ENCODE measurements at regions not wholly inside any gene's neighbourhood (a gene's known extent, or its start where the extent isn't known, plus 50 kb on each side); places are given as distances from the start of the nearest gene placed in this dataset.

- ATAC-seq (replicated peaks; ENCODE audit: extremely low read depth, poor library complexity, severe bottlenecking) (no peak), DNase-seq (ENCODE audit: low spot score in 2 of 2) (no peak)
- Mint-ChIP-seq H3K4me1 (no peaks in the 10 kb centered on the region), H3K36me3 (ENCODE audit: insufficient read depth) (no peaks in the 10 kb centered on the region), H3K9me3 (peaks cover 20% of the 10 kb centered on the region), H3K27me3 (no peaks in the 10 kb centered on the region), H3K27ac (ENCODE audit: low read depth) (no peak overlapping the region), H3K4me3 (no peak overlapping the region)
Measured at GRCh38 chr6:113182370-113183141, 674.6 kb upstream of the MARCKS start.

GRCh38 chr6:113184291-113184690 is 672.9 kb upstream of the MARCKS start:
- Mint-ChIP-seq H3K4me1 (no peaks in the 10 kb centered on the region), H3K9me3 (peaks cover 22% of the 10 kb centered on the region), H3K27ac (ENCODE audit: low read depth) (no peak overlapping the region), H3K36me3 (ENCODE audit: insufficient read depth) (no peaks in the 10 kb centered on the region), H3K4me3 (no peak overlapping the region), H3K27me3 (no peaks in the 10 kb centered on the region)
- ATAC-seq (replicated peaks; ENCODE audit: extremely low read depth, poor library complexity, severe bottlenecking) (no peak), DNase-seq (ENCODE audit: low spot score in 2 of 2) (no peak)

GRCh38 chr6:113184736-113185135 is 672.4 kb upstream of the MARCKS start:
- peaks cover 25% of the 10 kb centered on the region for H3K9me3 Mint-ChIP-seq
- no peak overlapping the region for H3K27ac Mint-ChIP-seq (ENCODE audit: low read depth)
- DNase-seq (ENCODE audit: low spot score in 2 of 2) = no peak
- no peaks in the 10 kb centered on the region for H3K36me3 Mint-ChIP-seq (ENCODE audit: insufficient read depth)
- no peaks in the 10 kb centered on the region for H3K27me3 Mint-ChIP-seq
- no peak for ATAC-seq (replicated peaks; ENCODE audit: extremely low read depth, poor library complexity, severe bottlenecking)
- no peak overlapping the region for H3K4me3 Mint-ChIP-seq
- H3K4me1 Mint-ChIP-seq = no peaks in the 10 kb centered on the region

- Mint-ChIP-seq H3K4me1 (no peaks in the 10 kb centered on the region), H3K4me3 (no peak overlapping the region), H3K27ac (ENCODE audit: low read depth) (no peak overlapping the region), H3K36me3 (ENCODE audit: insufficient read depth) (no peaks in the 10 kb centered on the region), H3K27me3 (no peaks in the 10 kb centered on the region), H3K9me3 (peaks cover 21% of the 10 kb centered on the region)
- no peak for DNase-seq (ENCODE audit: low spot score in 2 of 2)
- ATAC-seq (replicated peaks; ENCODE audit: extremely low read depth, poor library complexity, severe bottlenecking) = no peak
Measured at GRCh38 chr6:113185299-113185698, 671.8 kb upstream of the MARCKS start.

GRCh38 chr6:113187661-113188060 is 669.5 kb upstream of the MARCKS start:
- H3K27ac Mint-ChIP-seq (ENCODE audit: low read depth) = no peak overlapping the region
- no peaks in the 10 kb centered on the region for H3K4me1 Mint-ChIP-seq
- ATAC-seq (replicated peaks; ENCODE audit: extremely low read depth, poor library complexity, severe bottlenecking) (no peak), DNase-seq (ENCODE audit: low spot score in 2 of 2) (no peak)
- no peak overlapping the region for H3K4me3 Mint-ChIP-seq
- H3K36me3 Mint-ChIP-seq (ENCODE audit: insufficient read depth) = no peaks in the 10 kb centered on the region
- H3K27me3 Mint-ChIP-seq = no peaks in the 10 kb centered on the region
- H3K9me3 Mint-ChIP-seq = peaks cover 20% of the 10 kb centered on the region

GRCh38 chr6:113188962-113189361 is 668.2 kb upstream of the MARCKS start:
- Mint-ChIP-seq H3K27me3 (no peaks in the 10 kb centered on the region), H3K4me1 (no peaks in the 10 kb centered on the region), H3K36me3 (ENCODE audit: insufficient read depth) (no peaks in the 10 kb centered on the region), H3K4me3 (no peak overlapping the region), H3K9me3 (peaks cover 20% of the 10 kb centered on the region), H3K27ac (ENCODE audit: low read depth) (no peak overlapping the region)
- no peak for ATAC-seq (replicated peaks; ENCODE audit: extremely low read depth, poor library complexity, severe bottlenecking)
- DNase-seq (ENCODE audit: low spot score in 2 of 2) = no peak

GRCh38 chr6:113190170-113190569 is 667.0 kb upstream of the MARCKS start:
- H3K36me3 Mint-ChIP-seq (ENCODE audit: insufficient read depth) = no peaks in the 10 kb centered on the region
- H3K9me3 Mint-ChIP-seq = peaks cover 17% of the 10 kb centered on the region
- DNase-seq (ENCODE audit: low spot score in 2 of 2) = no peak
- no peak overlapping the region for H3K4me3 Mint-ChIP-seq
- no peaks in the 10 kb centered on the region for H3K4me1 Mint-ChIP-seq
- H3K27me3 Mint-ChIP-seq = no peaks in the 10 kb centered on the region
- no peak overlapping the region for H3K27ac Mint-ChIP-seq (ENCODE audit: low read depth)
- ATAC-seq (replicated peaks; ENCODE audit: extremely low read depth, poor library complexity, severe bottlenecking) = no peak

- ATAC-seq (replicated peaks; ENCODE audit: extremely low read depth, poor library complexity, severe bottlenecking) = no peak
- Mint-ChIP-seq H3K4me3 (no peak overlapping the region), H3K36me3 (ENCODE audit: insufficient read depth) (no peaks in the 10 kb centered on the region), H3K27ac (ENCODE audit: low read depth) (no peak overlapping the region), H3K9me3 (peaks cover 17% of the 10 kb centered on the region), H3K4me1 (no peaks in the 10 kb centered on the region), H3K27me3 (no peaks in the 10 kb centered on the region)
- DNase-seq (ENCODE audit: low spot score in 2 of 2) = no peak
Measured at GRCh38 chr6:113194090-113194489, 663.1 kb upstream of the MARCKS start.

GRCh38 chr6:113202852-113203714 is 654.1 kb upstream of the MARCKS start:
- Mint-ChIP-seq H3K27ac (ENCODE audit: low read depth) (no peak overlapping the region), H3K4me1 (no peaks in the 10 kb centered on the region), H3K27me3 (no peaks in the 10 kb centered on the region), H3K9me3 (peaks cover 29% of the 10 kb centered on the region), H3K36me3 (ENCODE audit: insufficient read depth) (no peaks in the 10 kb centered on the region), H3K4me3 (no peak overlapping the region)
- ATAC-seq (replicated peaks; ENCODE audit: extremely low read depth, poor library complexity, severe bottlenecking) = no peak
- DNase-seq (ENCODE audit: low spot score in 2 of 2) = no peak

GRCh38 chr6:113203715-113204110 is 653.4 kb upstream of the MARCKS start:
- DNase-seq (ENCODE audit: low spot score in 2 of 2) (no peak), ATAC-seq (replicated peaks; ENCODE audit: extremely low read depth, poor library complexity, severe bottlenecking) (no peak)
- H3K9me3 Mint-ChIP-seq = peaks cover 30% of the 10 kb centered on the region
- H3K36me3 Mint-ChIP-seq (ENCODE audit: insufficient read depth) = no peaks in the 10 kb centered on the region
- no peak overlapping the region for H3K4me3 Mint-ChIP-seq
- H3K27me3 Mint-ChIP-seq = no peaks in the 10 kb centered on the region
- H3K4me1 Mint-ChIP-seq = no peaks in the 10 kb centered on the region
- no peak overlapping the region for H3K27ac Mint-ChIP-seq (ENCODE audit: low read depth)

- Mint-ChIP-seq H3K36me3 (ENCODE audit: insufficient read depth) (no peaks in the 10 kb centered on the region), H3K9me3 (peaks cover 25% of the 10 kb centered on the region), H3K27me3 (no peaks in the 10 kb centered on the region), H3K4me1 (no peaks in the 10 kb centered on the region), H3K4me3 (no peak overlapping the region), H3K27ac (ENCODE audit: low read depth) (no peak overlapping the region)
- DNase-seq (ENCODE audit: low spot score in 2 of 2) = no peak
- no peak for ATAC-seq (replicated peaks; ENCODE audit: extremely low read depth, poor library complexity, severe bottlenecking)
Measured at GRCh38 chr6:113205553-113205952, 651.6 kb upstream of the MARCKS start.

- H3K4me3 Mint-ChIP-seq = no peak overlapping the region
- no peak for ATAC-seq (replicated peaks; ENCODE audit: extremely low read depth, poor library complexity, severe bottlenecking)
- H3K36me3 Mint-ChIP-seq (ENCODE audit: insufficient read depth) = no peaks in the 10 kb centered on the region
- H3K9me3 Mint-ChIP-seq = peaks cover 19% of the 10 kb centered on the region
- H3K27me3 Mint-ChIP-seq = no peaks in the 10 kb centered on the region
- no peaks in the 10 kb centered on the region for H3K4me1 Mint-ChIP-seq
- no peak overlapping the region for H3K27ac Mint-ChIP-seq (ENCODE audit: low read depth)
- no peak for DNase-seq (ENCODE audit: low spot score in 2 of 2)
Measured at GRCh38 chr6:113208726-113209125, 648.4 kb upstream of the MARCKS start.

- no peaks in the 10 kb centered on the region for H3K36me3 Mint-ChIP-seq (ENCODE audit: insufficient read depth)
- H3K27ac Mint-ChIP-seq (ENCODE audit: low read depth) = no peak overlapping the region
- no peak for ATAC-seq (replicated peaks; ENCODE audit: extremely low read depth, poor library complexity, severe bottlenecking)
- DNase-seq (ENCODE audit: low spot score in 2 of 2) = no peak
- no peaks in the 10 kb centered on the region for H3K27me3 Mint-ChIP-seq
- peaks cover 18% of the 10 kb centered on the region for H3K9me3 Mint-ChIP-seq
- no peaks in the 10 kb centered on the region for H3K4me1 Mint-ChIP-seq
- no peak overlapping the region for H3K4me3 Mint-ChIP-seq
Measured at GRCh38 chr6:113209315-113209714, 647.8 kb upstream of the MARCKS start.

Measured in central memory CD8-positive, alpha-beta T cell (primary cell).